ENCODE measurements at regions not wholly inside any gene's neighbourhood (a gene's known extent, or its start where the extent isn't known, plus 50 kb on each side); places are given as distances from the start of the nearest gene placed in this dataset.

DNA sequence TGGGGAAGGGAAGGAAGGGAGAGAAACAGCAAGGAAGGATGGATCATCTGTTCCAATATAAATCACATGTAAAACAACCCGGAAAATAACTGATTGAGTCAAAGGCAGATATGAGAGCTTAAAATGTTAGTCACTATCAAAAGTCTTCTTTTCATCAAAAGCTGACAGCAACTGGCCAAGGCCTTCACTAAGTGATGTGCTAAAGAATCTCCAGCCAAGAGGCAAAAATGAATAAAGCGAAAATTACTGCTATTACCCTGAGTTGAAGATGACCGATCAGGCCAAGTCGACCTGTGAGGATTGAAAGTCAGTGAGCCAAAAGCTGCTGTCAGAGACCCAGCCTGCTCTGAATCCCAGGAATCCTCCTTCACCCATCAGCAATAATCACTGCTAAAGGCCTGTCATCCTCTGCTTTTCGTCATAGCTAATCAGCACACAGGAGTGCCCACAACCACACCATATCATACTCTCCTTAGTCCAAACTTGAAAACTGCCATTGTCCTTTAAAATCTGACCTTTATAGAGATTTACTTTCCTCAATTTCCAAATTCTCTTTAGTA is 736.9 kb downstream of the TLE1 start:
- TF ChIP-seq EZH2phosphoT487 (IDR thresholded peaks at IDR 0.05) (no peak), EZH2 (IDR thresholded peaks at IDR 0.05) (no peak)
- TF ChIP-seq, protein P1, sequence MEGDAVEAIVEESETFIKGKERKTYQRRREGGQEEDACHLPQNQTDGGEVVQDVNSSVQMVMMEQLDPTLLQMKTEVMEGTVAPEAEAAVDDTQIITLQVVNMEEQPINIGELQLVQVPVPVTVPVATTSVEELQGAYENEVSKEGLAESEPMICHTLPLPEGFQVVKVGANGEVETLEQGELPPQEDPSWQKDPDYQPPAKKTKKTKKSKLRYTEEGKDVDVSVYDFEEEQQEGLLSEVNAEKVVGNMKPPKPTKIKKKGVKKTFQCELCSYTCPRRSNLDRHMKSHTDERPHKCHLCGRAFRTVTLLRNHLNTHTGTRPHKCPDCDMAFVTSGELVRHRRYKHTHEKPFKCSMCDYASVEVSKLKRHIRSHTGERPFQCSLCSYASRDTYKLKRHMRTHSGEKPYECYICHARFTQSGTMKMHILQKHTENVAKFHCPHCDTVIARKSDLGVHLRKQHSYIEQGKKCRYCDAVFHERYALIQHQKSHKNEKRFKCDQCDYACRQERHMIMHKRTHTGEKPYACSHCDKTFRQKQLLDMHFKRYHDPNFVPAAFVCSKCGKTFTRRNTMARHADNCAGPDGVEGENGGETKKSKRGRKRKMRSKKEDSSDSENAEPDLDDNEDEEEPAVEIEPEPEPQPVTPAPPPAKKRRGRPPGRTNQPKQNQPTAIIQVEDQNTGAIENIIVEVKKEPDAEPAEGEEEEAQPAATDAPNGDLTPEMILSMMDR (IDR thresholded peaks at IDR 0.05): no peak
- H3K4me3 ChIP-seq: no peak overlapping the region
- Mint-ChIP-seq H3K27ac (no peak overlapping the region), H3K4me1 (peaks cover 28% of the 10 kb centered on the region), H3K36me3 (no peaks in the 10 kb centered on the region), H3K27me3 (ENCODE audit: insufficient read depth, low read depth) (peaks cover 7% of the 10 kb centered on the region), H3K4me3 (no peak overlapping the region), H3K9me3 (no peaks in the 10 kb centered on the region)
- no peaks in the 10 kb centered on the region for H3K79me2 ChIP-seq (ENCODE audit: low read depth)
- H3K4me1 ChIP-seq: peaks cover 8% of the 10 kb centered on the region
- H3F3A ChIP-seq (ENCODE audit: low read depth): no peaks in the 10 kb centered on the region
- peak overlapping the region; percentile 51 for H2AFZ ChIP-seq (replicated peaks)
- H3K9ac ChIP-seq: no peak overlapping the region
- DNase-seq (ENCODE audit: low spot score): peak; percentile 2
- no peak overlapping the region for H3K4me2 ChIP-seq
- H3K9me3 ChIP-seq (ENCODE audit: low read depth): no peaks in the 10 kb centered on the region
- no peak overlapping the region for H3K27ac ChIP-seq
- no peaks in the 10 kb centered on the region for H3K36me3 ChIP-seq
- H3K27me3 ChIP-seq: no peaks in the 10 kb centered on the region
- H4K20me1 ChIP-seq (ENCODE audit: low read depth): no peaks in the 10 kb centered on the region

DNA sequence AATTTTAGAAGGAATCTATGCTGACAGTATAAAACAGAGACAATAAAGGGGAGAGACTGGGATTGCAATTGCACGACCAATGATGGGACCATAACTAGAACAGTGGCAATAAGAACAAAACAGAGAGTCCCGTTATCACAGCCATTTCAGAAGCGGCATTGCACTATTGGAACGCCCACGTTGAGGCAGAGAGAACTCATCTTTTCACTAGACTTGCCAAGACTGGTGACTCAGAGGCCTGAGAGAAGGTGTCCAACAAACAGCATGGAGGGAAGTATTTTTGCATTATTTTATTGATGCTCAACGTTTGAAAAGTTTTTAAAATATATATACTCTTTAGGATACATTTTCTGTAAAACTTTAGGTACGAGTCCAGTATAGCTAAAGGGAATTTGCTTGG is 737.7 kb downstream of the TLE1 start:
- no peak for DNase-seq (ENCODE audit: low spot score)
- Mint-ChIP-seq H3K27me3 (ENCODE audit: insufficient read depth, low read depth) (peaks cover 7% of the 10 kb centered on the region), H3K4me3 (no peak overlapping the region), H3K4me1 (peaks cover 29% of the 10 kb centered on the region), H3K36me3 (no peaks in the 10 kb centered on the region), H3K9me3 (no peaks in the 10 kb centered on the region), H3K27ac (no peak overlapping the region)
- Histone ChIP-seq H4K20me1 (ENCODE audit: low read depth) (no peaks in the 10 kb centered on the region), H3K4me1 (peaks cover 8% of the 10 kb centered on the region), H3K27me3 (no peaks in the 10 kb centered on the region), H2AFZ (replicated peaks) (no peak overlapping the region), H3K79me2 (ENCODE audit: low read depth) (no peaks in the 10 kb centered on the region), H3K27ac (no peak overlapping the region), H3K4me3 (no peak overlapping the region), H3K9me3 (ENCODE audit: low read depth) (no peaks in the 10 kb centered on the region), H3F3A (ENCODE audit: low read depth) (no peaks in the 10 kb centered on the region), H3K4me2 (no peak overlapping the region), H3K9ac (no peak overlapping the region), H3K36me3 (no peaks in the 10 kb centered on the region)
- no peak for TF ChIP-seq EZH2 (IDR thresholded peaks at IDR 0.05)
- TF ChIP-seq, protein P1 (IDR thresholded peaks at IDR 0.05): no peak
- no peak for TF ChIP-seq EZH2phosphoT487 (IDR thresholded peaks at IDR 0.05)

DNA sequence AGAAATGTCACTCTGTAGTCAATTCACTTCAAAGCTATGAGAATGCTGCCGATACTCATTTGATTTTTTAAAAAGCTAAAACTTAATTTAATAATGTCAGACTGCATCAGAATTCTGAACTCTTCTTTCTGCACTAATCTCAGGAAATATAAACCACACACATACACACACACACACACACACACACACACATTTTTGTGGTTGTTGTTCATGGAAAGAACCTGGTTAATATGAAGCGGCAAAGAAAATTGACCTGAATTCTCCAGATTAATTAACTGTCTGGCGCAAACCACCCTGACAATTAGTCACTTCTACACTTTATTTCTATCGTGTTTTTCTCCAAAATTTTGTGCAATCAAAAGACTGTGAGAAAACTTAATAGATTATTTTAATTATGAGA is 740.5 kb downstream of the TLE1 start:
- no peaks in the 10 kb centered on the region for H3K36me3 Mint-ChIP-seq
- no peak overlapping the region for H3K4me3 ChIP-seq
- H3K9ac ChIP-seq: no peak overlapping the region
- no peak overlapping the region for H2AFZ ChIP-seq (replicated peaks)
- no peaks in the 10 kb centered on the region for H3K9me3 Mint-ChIP-seq
- H3K9me3 ChIP-seq (ENCODE audit: low read depth): no peaks in the 10 kb centered on the region
- H3K4me1 ChIP-seq: peaks cover 8% of the 10 kb centered on the region
- H4K20me1 ChIP-seq (ENCODE audit: low read depth): no peaks in the 10 kb centered on the region
- H3K4me1 Mint-ChIP-seq: peaks cover 20% of the 10 kb centered on the region
- no peaks in the 10 kb centered on the region for H3K36me3 ChIP-seq
- H3K4me3 Mint-ChIP-seq: no peak overlapping the region
- no peaks in the 10 kb centered on the region for H3K27me3 ChIP-seq
- H3F3A ChIP-seq (ENCODE audit: low read depth): no peaks in the 10 kb centered on the region
- peaks cover 2% of the 10 kb centered on the region for H3K27me3 Mint-ChIP-seq (ENCODE audit: insufficient read depth, low read depth)
- no peak overlapping the region for H3K27ac Mint-ChIP-seq
- H3K27ac ChIP-seq: no peak overlapping the region
- no peak for TF ChIP-seq EZH2phosphoT487 (IDR thresholded peaks at IDR 0.05)
- TF ChIP-seq, protein P1 (IDR thresholded peaks at IDR 0.05): no peak
- H3K79me2 ChIP-seq (ENCODE audit: low read depth): no peaks in the 10 kb centered on the region
- DNase-seq (ENCODE audit: low spot score): no peak
- no peak overlapping the region for H3K4me2 ChIP-seq

All from neural progenitor cell (in vitro differentiated cells).